ENCODE measurements at regions not wholly inside any gene's neighbourhood (a gene's known extent, or its start where the extent isn't known, plus 50 kb on each side); places are given as distances from the start of the nearest gene placed in this dataset.
"Not testable (repeated sequence)": the region's sequence is repeated elsewhere in the genome, so short reads cannot be mapped to it uniquely, and the experiment has no call there.

- DNase-seq (ENCODE audit: low read depth), result no peak
Measured at GRCh38 chr5:77909237-77909636, 133.1 kb upstream of the TBCA start.

- DNase-seq (ENCODE audit: low read depth), result no peak
Measured at GRCh38 chr5:77908787-77909186, 132.6 kb upstream of the TBCA start.

GRCh38 chr5:77907786-77908185, 131.6 kb upstream of the TBCA start:
- DNase-seq (ENCODE audit: low read depth), result no peak

GRCh38 chr5:77906806-77907205, 130.7 kb upstream of the TBCA start:
- no peak for DNase-seq (ENCODE audit: low read depth)

- no peak for DNase-seq (ENCODE audit: low read depth)
Measured at GRCh38 chr5:77904362-77904761, 128.2 kb upstream of the TBCA start.

GRCh38 chr5:77900691-77901090, 124.6 kb upstream of the TBCA start:
- DNase-seq (ENCODE audit: low read depth), result no peak

- no peak for DNase-seq (ENCODE audit: low read depth)
Measured at GRCh38 chr5:77898385-77898784, 122.2 kb upstream of the TBCA start.

GRCh38 chr5:77896338-77896737, 120.2 kb upstream of the TBCA start:
- no peak for DNase-seq (ENCODE audit: low read depth)

- DNase-seq (ENCODE audit: low read depth), result not testable (repeated sequence)
Measured at GRCh38 chr5:77894103-77894502, 118.0 kb upstream of the TBCA start.

GRCh38 chr5:77893225-77893860, 117.2 kb upstream of the TBCA start:
- peak; percentile 86 for DNase-seq (ENCODE audit: low read depth)

- no peak for DNase-seq (ENCODE audit: low read depth)
Measured at GRCh38 chr5:77892061-77893010, 116.2 kb upstream of the TBCA start.

GRCh38 chr5:77885519-77885918, 109.4 kb upstream of the TBCA start:
- DNase-seq (ENCODE audit: low read depth), result no peak

GRCh38 chr5:77882670-77883257, 106.6 kb upstream of the TBCA start:
- DNase-seq (ENCODE audit: low read depth), result peak; percentile 45

- no peak for DNase-seq (ENCODE audit: low read depth)
Measured at GRCh38 chr5:77881528-77881927, 105.4 kb upstream of the TBCA start.

GRCh38 chr5:77877516-77878355, 101.6 kb upstream of the TBCA start:
- DNase-seq (ENCODE audit: low read depth), result no peak

GRCh38 chr5:77876862-77877502, 100.8 kb upstream of the TBCA start:
- no peak for DNase-seq (ENCODE audit: low read depth)

GRCh38 chr5:77876316-77876715, 100.2 kb upstream of the TBCA start:
- DNase-seq (ENCODE audit: low read depth), result no peak

GRCh38 chr5:77874691-77875090, 98.6 kb upstream of the TBCA start:
- no peak for DNase-seq (ENCODE audit: low read depth)

- no peak for DNase-seq (ENCODE audit: low read depth)
Measured at GRCh38 chr5:77873239-77873638, 97.1 kb upstream of the TBCA start.

GRCh38 chr5:77871946-77872345, 95.8 kb upstream of the TBCA start:
- no peak for DNase-seq (ENCODE audit: low read depth)

- DNase-seq (ENCODE audit: low read depth), result no peak
Measured at GRCh38 chr5:77871016-77871415, 94.9 kb upstream of the TBCA start.

All from fibroblast of gingiva (primary cell).